ENCODE measurements at regions not wholly inside any gene's neighbourhood (a gene's known extent, or its start where the extent isn't known, plus 50 kb on each side); places are given as distances from the start of the nearest gene placed in this dataset.

DNA sequence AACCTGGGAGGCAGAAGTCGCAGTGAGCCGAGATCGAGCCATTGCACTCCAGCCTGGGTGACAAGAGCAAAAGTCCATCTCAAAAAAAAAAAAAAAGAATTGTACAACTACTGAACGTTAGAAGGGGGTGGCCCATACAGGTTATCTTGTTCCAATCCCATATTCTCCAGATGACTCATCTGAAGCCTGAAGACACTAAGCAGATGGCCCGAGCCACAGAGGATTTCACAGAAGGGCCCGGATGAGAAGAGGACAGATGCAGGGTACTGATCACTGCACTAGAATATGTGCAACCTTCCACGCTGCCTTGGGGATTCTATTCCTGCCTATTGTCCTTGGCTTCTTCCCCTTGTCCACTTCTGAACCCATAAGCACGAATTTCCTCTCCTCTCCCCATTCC lies 70.9 kb upstream of the UBASH3B start:
- TF ChIP-seq, protein P1, sequence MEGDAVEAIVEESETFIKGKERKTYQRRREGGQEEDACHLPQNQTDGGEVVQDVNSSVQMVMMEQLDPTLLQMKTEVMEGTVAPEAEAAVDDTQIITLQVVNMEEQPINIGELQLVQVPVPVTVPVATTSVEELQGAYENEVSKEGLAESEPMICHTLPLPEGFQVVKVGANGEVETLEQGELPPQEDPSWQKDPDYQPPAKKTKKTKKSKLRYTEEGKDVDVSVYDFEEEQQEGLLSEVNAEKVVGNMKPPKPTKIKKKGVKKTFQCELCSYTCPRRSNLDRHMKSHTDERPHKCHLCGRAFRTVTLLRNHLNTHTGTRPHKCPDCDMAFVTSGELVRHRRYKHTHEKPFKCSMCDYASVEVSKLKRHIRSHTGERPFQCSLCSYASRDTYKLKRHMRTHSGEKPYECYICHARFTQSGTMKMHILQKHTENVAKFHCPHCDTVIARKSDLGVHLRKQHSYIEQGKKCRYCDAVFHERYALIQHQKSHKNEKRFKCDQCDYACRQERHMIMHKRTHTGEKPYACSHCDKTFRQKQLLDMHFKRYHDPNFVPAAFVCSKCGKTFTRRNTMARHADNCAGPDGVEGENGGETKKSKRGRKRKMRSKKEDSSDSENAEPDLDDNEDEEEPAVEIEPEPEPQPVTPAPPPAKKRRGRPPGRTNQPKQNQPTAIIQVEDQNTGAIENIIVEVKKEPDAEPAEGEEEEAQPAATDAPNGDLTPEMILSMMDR (IDR thresholded peaks at IDR 0.05): no peak
- TF ChIP-seq POLR2A (IDR thresholded peaks at IDR 0.05): no peak

All from testis (tissue), 2 donors.